Ecto neural progenitor cell (in vitro differentiated cells): ENCODE measurements at regions not wholly inside any gene's neighbourhood (a gene's known extent, or its start where the extent isn't known, plus 50 kb on each side); places are given as distances from the start of the nearest gene placed in this dataset.

Experiments used
- DNase-seq: peaks from one replicate; pipeline ENCODE4 v3.0.0-alpha.2; 2018; ENCODE audit warnings: low spot score

DNA sequence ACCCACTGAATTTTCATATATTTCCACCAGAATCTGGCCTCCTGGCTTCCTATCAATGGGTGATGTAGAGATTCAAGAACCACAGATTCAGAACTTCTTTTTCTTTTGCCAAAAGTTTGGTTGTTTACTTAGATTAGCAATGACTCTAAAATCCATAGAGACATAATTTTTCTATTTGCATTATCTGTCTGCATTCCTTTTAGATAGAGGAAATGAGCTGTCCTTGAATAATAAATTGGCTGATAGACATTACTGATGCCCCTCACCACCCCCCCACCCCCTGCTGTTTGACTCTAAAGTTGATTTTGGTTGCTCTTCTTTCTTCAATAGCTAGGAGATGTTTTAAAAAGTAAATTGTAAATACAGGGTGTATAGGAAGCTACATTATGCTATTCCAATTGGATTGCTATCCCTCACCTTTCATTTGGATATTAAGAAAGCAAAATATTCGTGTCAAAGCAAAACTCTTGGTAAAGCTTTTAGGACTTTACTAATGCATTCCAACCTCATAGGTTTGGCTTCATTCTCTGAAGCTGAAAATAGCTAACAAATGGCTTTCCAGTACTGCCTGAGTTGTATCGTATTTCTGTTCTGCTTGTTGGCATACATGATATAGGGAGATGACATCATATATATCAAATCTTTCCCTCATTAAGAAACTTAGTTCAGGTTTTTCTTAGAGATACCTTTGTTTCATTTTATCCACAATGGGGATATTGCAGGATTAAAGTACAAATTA lies 606.0 kb downstream of the ARL4A start:
- DNase-seq: no peak

GRCh38 chr7:13307040-13307439 lies 619.6 kb downstream of the ARL4A start:
- no peak for DNase-seq

- no peak for DNase-seq
Observed at GRCh38 chr7:13308423-13308822, 621.0 kb downstream of the ARL4A start.

DNA sequence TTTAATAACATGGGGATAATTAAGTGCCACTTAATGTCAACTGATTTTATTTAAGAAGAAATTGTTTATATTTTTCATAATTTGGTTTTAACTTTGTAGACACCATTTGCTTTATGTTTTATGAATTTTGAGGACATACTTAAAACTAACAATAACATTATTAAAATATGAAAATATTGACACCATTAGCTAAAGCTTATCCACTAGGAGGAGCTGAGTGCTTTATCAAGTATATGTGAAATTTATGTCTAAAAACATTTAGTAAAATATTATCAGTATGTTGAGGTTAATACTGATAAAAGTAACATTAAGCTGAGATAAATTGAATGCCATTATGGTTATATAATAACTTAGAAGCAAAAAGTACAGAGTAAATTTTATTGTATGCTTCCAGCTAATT lies 622.1 kb downstream of the ARL4A start:
- DNase-seq: no peak

DNA sequence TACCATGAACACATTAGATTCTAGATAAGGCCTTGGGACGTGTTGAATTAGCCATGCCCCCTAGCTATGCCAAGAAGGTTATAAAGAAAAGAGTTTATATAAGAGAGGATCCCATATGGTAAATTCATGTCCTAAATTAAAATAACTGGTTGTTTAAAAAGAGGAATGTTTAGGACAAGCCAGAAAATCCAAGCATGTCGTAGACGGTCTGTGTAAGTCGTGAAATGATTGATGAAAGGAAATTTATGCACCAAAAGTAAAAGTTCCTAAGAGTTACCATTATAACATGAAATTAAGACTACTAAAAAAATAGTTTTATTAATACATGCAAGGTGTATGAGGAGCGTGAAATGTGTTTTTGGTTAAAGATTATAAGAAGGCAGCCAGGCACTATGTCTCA lies 624.9 kb downstream of the ARL4A start:
- no peak for DNase-seq

GRCh38 chr7:13320333-13320732 lies 632.9 kb downstream of the ARL4A start:
- DNase-seq: no peak

DNA sequence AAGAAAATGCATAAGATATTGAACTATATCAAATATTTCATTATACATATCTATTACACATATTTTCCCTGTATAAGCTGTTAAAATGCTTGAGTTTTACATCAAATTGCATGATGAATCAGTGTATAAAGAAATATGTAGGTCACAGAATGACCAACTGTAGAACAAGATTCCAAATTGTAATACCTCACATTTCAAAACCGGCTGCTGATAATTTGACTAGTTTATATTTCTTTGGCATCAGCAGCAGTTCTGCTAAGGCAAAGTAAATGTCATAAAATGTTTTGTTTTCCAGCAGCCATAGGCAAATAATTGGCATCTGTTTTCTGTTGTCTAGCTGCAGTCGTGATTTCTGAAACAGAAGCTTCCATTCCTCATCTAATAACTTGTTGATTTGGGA lies 633.9 kb downstream of the ARL4A start:
- no peak for DNase-seq

DNA sequence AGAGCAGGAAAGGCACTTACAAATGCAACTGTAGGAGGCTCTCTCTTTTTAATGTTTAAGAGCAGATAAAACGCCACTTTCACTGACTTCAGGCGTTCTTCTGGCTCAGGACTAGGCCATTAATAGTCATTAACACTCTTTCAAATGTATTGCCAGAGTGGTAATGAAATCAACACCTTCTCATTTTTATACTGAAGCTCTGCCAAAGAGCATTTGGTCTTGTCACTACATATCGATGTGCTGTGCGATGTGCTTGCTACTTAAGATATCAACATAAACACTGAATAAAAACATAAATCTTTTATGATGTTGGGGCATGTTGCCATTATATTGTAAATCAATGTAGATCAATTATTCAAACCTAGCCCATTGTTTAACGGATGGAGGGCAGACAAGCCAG lies 634.7 kb downstream of the ARL4A start:
- no peak for DNase-seq

- DNase-seq: no peak
Observed at GRCh38 chr7:13327669-13328068, 640.2 kb downstream of the ARL4A start.

- no peak for DNase-seq
Observed at GRCh38 chr7:13333371-13333770, 645.9 kb downstream of the ARL4A start.

GRCh38 chr7:13336227-13336626 lies 648.8 kb downstream of the ARL4A start:
- no peak for DNase-seq

DNA sequence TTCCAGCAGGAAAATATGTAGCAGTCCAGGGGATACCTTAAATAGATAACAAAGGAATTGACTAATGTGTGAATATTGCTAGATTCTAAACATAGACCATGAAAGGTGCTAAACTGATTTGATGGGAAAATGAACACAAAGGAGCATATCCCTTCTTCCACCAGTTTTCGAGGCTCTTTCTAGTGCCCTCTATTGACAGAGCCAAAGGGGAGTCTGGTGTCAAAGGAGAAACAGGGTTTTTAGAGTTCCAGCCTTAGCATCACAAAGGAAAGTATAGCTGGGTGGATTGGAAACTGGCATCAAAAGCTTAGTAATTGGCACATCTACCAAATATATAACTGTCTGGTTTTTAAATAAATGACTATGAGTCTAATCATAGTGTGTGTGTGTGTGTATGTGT lies 636.8 kb downstream of the ETV1 start:
- no peak for DNase-seq

- DNase-seq: no peak
Observed at GRCh38 chr7:13359656-13360055, 629.8 kb downstream of the ETV1 start.

DNA sequence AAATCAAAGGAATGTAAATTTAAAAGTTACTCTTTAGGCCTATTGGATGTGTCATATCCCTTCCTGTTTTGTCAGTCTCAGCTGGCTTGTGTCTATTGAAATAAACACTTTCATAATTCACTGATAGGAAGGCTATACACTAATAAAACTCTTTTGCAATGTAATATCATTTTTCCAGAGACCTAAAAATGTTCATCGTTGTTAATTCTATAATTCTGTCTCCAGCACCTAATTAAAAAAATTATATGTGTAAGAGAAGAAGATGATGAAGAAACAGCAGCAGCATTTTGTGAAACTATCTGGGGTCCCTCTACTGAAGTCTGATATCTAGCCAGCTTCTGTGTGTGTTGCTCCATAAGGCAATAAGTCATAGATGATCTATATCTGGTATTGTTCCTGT lies 602.7 kb downstream of the ETV1 start:
- no peak for DNase-seq

DNA sequence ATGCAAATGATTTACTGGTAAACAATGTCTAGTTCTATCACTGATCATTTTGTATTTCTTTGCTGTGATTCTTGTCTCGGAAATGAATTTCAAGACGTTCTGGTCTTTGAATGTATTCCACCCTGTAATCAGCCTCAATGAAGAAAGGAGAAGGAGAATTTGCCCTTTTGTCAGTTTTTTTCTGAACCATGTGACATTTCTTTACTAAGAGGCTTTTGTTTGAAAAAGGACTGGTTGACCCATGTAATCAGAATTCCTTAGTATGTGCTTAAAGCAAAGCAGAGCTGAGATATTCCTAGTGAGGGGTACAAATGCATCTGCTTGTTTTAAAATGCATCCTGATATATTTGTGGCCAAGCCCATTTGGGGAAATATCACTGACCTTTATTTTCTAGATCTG lies 581.6 kb downstream of the ETV1 start:
- no peak for DNase-seq

- no peak for DNase-seq
Observed at GRCh38 chr7:13411151-13411550, 578.3 kb downstream of the ETV1 start.

GRCh38 chr7:13411636-13412035 lies 577.8 kb downstream of the ETV1 start:
- DNase-seq: no peak

DNA sequence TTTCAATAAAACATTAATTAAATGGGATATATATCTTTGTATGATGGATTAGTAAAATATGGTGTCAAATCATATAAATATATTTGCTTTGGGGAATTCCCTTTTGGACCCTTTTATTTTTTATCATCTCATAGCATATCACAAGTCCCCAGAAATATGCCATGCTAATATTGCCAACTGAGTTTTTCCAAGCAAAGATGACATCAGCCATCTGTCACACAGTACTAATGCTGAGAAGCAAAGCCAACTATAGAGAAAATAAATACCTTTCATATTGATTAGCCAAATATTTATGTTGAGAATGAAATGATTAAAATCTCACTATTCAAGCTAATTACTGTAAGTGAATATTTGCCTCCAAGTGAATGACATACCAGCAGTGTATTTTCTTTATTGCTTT lies 575.3 kb downstream of the ETV1 start:
- DNase-seq: no peak

DNA sequence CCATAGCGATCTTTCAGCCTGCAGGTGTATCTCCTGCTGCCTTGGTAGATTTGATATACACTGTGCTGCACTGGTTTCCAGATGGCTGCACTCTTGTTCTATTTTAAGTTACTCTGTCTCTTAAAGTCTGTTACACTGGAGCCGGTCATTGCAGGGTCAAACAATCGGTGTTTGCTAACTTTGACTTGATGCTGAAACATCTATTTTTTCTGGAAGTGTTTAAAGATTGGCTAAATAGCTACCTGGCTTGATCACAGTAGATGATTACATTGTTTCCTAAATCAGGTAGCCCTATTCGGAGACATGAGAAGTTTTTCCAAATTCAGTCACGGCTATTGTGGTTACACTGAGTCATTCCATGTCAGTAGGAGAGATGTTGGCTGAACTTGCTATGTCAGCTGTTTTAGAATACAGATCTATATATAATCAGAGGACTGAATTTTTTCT lies 574.8 kb downstream of the ETV1 start:
- DNase-seq: no peak

DNA sequence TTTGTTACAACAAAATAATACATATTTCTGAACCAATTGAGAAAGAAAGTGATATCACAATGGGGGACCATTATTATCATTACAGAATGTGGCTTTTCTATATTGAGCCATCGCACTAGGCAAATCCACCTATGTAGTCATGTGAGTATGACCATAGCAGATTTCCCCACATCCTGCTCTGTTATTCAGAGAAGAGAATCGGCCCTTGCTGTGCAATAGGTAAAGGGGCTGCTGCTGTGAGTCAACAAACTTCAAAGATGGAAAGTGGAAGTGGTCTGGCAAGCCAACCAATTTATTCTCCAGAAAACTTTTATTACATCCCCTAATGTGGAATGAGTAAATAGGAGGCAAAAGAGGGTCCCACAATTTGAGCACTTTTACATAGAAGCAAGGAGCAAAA lies 573.4 kb downstream of the ETV1 start:
- no peak for DNase-seq

- DNase-seq: no peak
Observed at GRCh38 chr7:13416544-13416943, 572.9 kb downstream of the ETV1 start.

GRCh38 chr7:13420726-13421125 lies 568.7 kb downstream of the ETV1 start:
- DNase-seq: no peak

DNA sequence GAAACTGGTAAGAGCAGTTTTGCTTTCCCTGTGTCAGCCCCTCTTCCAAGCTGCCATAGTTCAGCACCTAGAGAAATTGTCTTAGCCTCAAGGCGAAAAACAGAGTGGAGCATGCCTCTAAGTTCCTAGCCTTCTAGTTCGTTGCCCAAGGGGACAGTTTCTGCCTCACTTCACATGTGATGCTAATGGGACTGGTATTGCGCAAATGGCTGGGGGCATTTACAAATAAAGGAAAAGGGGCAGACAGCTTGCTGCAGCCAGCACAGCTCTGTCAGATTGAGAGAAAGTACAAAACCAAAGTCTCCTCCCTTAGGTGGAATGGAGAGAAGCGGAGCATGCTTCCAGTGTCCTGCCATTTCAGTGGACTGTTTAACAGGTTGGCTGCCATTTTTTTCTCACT lies 567.7 kb downstream of the ETV1 start:
- DNase-seq: no peak

- no peak for DNase-seq
Observed at GRCh38 chr7:13433946-13434345, 555.5 kb downstream of the ETV1 start.

- DNase-seq: no peak
Observed at GRCh38 chr7:13442226-13442625, 547.2 kb downstream of the ETV1 start.
